ENCODE measurements at regions not wholly inside any gene's neighbourhood (a gene's known extent, or its start where the extent isn't known, plus 50 kb on each side); places are given as distances from the start of the nearest gene placed in this dataset.

- ATAC-seq: no peak
- no peak for TF ChIP-seq ZFP30 (CRISPR knock-in tag; IDR thresholded peaks at IDR 0.05)
- no peak for TF ChIP-seq RARB (CRISPR knock-in tag; IDR thresholded peaks at IDR 0.05)
- no peak for TF ChIP-seq GLIS3 (CRISPR knock-in tag; IDR thresholded peaks at IDR 0.05)
- TF ChIP-seq ZNF565 (CRISPR knock-in tag; conservative IDR thresholded peaks at IDR 0.05; ENCODE audit: low read depth): no peak
- no peak for TF ChIP-seq ZNF8 (CRISPR knock-in tag; IDR thresholded peaks at IDR 0.05)
- no peak for TF ChIP-seq BACH2 (CRISPR knock-in tag; IDR thresholded peaks at IDR 0.05; ENCODE audit: borderline replicate concordance)
- TF ChIP-seq CSDC2 (CRISPR knock-in tag; IDR thresholded peaks at IDR 0.05): no peak
- TF ChIP-seq ZC3H10 (CRISPR knock-in tag; IDR thresholded peaks at IDR 0.05): no peak
- TF ChIP-seq PPARA (CRISPR knock-in tag; IDR thresholded peaks at IDR 0.05; ENCODE audit: borderline replicate concordance): no peak
- TF ChIP-seq POU6F1 (CRISPR knock-in tag; IDR thresholded peaks at IDR 0.05; ENCODE audit: borderline replicate concordance, low read depth): no peak
- no peak for TF ChIP-seq OSR1 (CRISPR knock-in tag; IDR thresholded peaks at IDR 0.05)
- no peak for TF ChIP-seq ZFP3 (CRISPR knock-in tag; IDR thresholded peaks at IDR 0.05)
- no peak for TF ChIP-seq TOX (CRISPR knock-in tag; IDR thresholded peaks at IDR 0.05; ENCODE audit: borderline replicate concordance)
- TF ChIP-seq ISL1 (CRISPR knock-in tag; IDR thresholded peaks at IDR 0.05): no peak
- no peak for TF ChIP-seq ESRRG (CRISPR knock-in tag; IDR thresholded peaks at IDR 0.05)
- TF ChIP-seq ARNTL (CRISPR knock-in tag; IDR thresholded peaks at IDR 0.05; ENCODE audit: borderline replicate concordance, low read depth): no peak
- TF ChIP-seq SNAI2 (CRISPR knock-in tag; IDR thresholded peaks at IDR 0.05): no peak
Measured at GRCh38 chr1:222331765-222332164, 216.1 kb downstream of the HHIPL2 start.

- ATAC-seq: no peak
Measured at GRCh38 chr1:222331340-222331739, 216.6 kb downstream of the HHIPL2 start.

GRCh38 chr1:222329493-222330045, 218.3 kb downstream of the HHIPL2 start:
- no peak for TF ChIP-seq TOX (CRISPR knock-in tag; IDR thresholded peaks at IDR 0.05; ENCODE audit: borderline replicate concordance)
- TF ChIP-seq OSR1 (CRISPR knock-in tag; IDR thresholded peaks at IDR 0.05): no peak
- no peak for TF ChIP-seq POU6F1 (CRISPR knock-in tag; IDR thresholded peaks at IDR 0.05; ENCODE audit: borderline replicate concordance, low read depth)
- TF ChIP-seq CSRNP3 (CRISPR knock-in tag; IDR thresholded peaks at IDR 0.05): no peak
- TF ChIP-seq PPARA (CRISPR knock-in tag; IDR thresholded peaks at IDR 0.05; ENCODE audit: borderline replicate concordance): no peak
- TF ChIP-seq ZNF70 (CRISPR knock-in tag; IDR thresholded peaks at IDR 0.05): no peak
- no peak for TF ChIP-seq GLIS3 (CRISPR knock-in tag; IDR thresholded peaks at IDR 0.05)
- TF ChIP-seq SNAI2 (CRISPR knock-in tag; IDR thresholded peaks at IDR 0.05): no peak
- TF ChIP-seq ZFP3 (CRISPR knock-in tag; IDR thresholded peaks at IDR 0.05): no peak
- TF ChIP-seq BACH2 (CRISPR knock-in tag; IDR thresholded peaks at IDR 0.05; ENCODE audit: borderline replicate concordance): no peak
- no peak for ATAC-seq

More at GRCh38 chr1:222331340-222331739, 216.6 kb downstream of the HHIPL2 start:
- TF ChIP-seq SNAI2 (CRISPR knock-in tag; IDR thresholded peaks at IDR 0.05): no peak
- no peak for TF ChIP-seq ZNF565 (CRISPR knock-in tag; conservative IDR thresholded peaks at IDR 0.05; ENCODE audit: low read depth)
- no peak for TF ChIP-seq BACH2 (CRISPR knock-in tag; IDR thresholded peaks at IDR 0.05; ENCODE audit: borderline replicate concordance)
- no peak for TF ChIP-seq ZNF8 (CRISPR knock-in tag; IDR thresholded peaks at IDR 0.05)
- TF ChIP-seq TOX (CRISPR knock-in tag; IDR thresholded peaks at IDR 0.05; ENCODE audit: borderline replicate concordance): no peak

- no peak for ATAC-seq
Measured at GRCh38 chr1:222326710-222327036, 221.2 kb downstream of the HHIPL2 start.

More at GRCh38 chr1:222326710-222327036, 221.2 kb downstream of the HHIPL2 start:
- no peak for TF ChIP-seq RARB (CRISPR knock-in tag; IDR thresholded peaks at IDR 0.05)
- TF ChIP-seq CREB5 (CRISPR knock-in tag; IDR thresholded peaks at IDR 0.05; ENCODE audit: low read depth): no peak
- TF ChIP-seq CSRNP3 (CRISPR knock-in tag; IDR thresholded peaks at IDR 0.05): no peak
- no peak for TF ChIP-seq TCF4 (CRISPR knock-in tag; IDR thresholded peaks at IDR 0.05; ENCODE audit: borderline replicate concordance)
- no peak for TF ChIP-seq TSHZ2 (CRISPR knock-in tag; IDR thresholded peaks at IDR 0.05)
- no peak for TF ChIP-seq ZNF8 (CRISPR knock-in tag; IDR thresholded peaks at IDR 0.05)
- TF ChIP-seq ZNF70 (CRISPR knock-in tag; IDR thresholded peaks at IDR 0.05): no peak

Measured in SK-N-SH treated with all-trans-retinoic acid at 6 μM for 48 hours (cell line).